NCI-H510A treated with DMSO at 0.1 percent for 48 hours (cell line): ENCODE measurements at regions not wholly inside any gene's neighbourhood (a gene's known extent, or its start where the extent isn't known, plus 50 kb on each side); places are given as distances from the start of the nearest gene placed in this dataset.
"Not testable (repeated sequence)": the region's sequence is repeated elsewhere in the genome, so short reads cannot be mapped to it uniquely, and the experiment has no call there.

Source experiments
- DNase-seq: peaks from one replicate; lab custom pipeline; 2025; lab: John Stamatoyannopoulos, UW

GRCh38 chr16:75837264-75837663, 111.0 kb upstream of the CPHXL start:
- DNase-seq = no peak

- no peak for DNase-seq
These were observed 111.4 kb upstream of the CPHXL start for GRCh38 chr16:75837681-75838080.

- no peak for DNase-seq
These were observed 115.2 kb upstream of the CPHXL start for GRCh38 chr16:75841517-75841916.

DNA sequence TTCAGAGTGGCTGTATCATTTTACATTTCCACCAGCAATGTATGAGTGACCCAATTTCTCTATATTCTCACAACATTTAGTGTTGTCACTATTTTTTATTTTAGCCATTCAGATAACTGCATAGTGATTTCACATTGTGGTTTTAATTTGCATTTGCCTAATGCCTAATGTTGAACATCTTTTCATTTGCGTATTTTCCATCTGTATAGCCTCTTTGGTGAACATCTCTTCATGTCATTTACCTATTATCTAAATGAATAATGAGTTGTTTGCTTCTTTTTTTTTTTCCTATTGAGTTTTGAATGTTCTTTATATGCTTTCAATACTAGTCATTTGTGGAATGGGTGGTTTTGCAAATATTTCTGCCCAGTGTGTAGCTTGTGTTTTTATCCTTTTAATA, 120.9 kb upstream of the CPHXL start:
- no peak for DNase-seq

- no peak for DNase-seq
These were observed 127.9 kb upstream of the CPHXL start for GRCh38 chr16:75854152-75854551.

- DNase-seq = peak; percentile 46
These were observed 134.2 kb upstream of the CPHXL start for GRCh38 chr16:75860326-75861053.

GRCh38 chr16:75861311-75862097, 135.2 kb upstream of the CPHXL start:
- no peak for DNase-seq

- no peak for DNase-seq
These were observed 135.8 kb upstream of the CPHXL start for GRCh38 chr16:75862098-75862386.

DNA sequence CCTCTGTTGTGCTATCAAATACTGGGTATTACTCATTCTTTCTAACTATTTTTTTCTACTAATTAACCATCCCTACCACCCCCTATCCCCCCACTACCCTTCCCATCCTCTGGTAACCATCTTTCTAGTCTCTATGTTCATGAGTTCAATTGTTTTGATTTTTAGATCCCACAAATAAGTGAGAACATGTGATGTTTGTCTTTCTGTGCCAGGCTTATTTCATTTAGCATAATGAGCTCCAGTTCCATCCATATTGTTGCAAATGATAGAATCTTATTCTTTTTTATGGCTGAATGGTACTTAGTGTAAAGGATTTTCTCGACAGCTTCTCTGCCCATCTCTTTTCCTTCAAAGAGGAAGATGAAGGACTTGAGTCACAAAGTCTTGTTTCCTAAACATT, 138.0 kb upstream of the CPHXL start:
- no peak for DNase-seq

DNA sequence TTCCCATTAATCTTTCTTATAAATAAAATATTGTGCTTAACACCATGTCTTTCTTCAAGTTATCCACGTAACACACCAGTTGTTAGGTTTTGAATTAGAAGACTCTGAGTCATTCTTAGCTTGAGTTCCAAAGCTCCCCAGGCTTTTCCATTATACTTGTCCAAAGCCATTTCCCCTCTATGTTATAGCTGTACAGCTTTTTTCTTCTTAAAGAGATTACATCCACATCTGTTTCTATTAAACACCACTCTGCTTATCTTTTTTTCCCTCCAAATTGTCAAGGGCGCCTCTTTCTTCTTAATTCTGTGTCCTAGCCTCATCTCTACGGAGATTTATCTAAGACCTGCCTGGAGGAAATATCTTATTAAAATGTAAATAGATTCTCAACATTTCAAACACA, 139.4 kb upstream of the CPHXL start:
- no peak for DNase-seq

DNA sequence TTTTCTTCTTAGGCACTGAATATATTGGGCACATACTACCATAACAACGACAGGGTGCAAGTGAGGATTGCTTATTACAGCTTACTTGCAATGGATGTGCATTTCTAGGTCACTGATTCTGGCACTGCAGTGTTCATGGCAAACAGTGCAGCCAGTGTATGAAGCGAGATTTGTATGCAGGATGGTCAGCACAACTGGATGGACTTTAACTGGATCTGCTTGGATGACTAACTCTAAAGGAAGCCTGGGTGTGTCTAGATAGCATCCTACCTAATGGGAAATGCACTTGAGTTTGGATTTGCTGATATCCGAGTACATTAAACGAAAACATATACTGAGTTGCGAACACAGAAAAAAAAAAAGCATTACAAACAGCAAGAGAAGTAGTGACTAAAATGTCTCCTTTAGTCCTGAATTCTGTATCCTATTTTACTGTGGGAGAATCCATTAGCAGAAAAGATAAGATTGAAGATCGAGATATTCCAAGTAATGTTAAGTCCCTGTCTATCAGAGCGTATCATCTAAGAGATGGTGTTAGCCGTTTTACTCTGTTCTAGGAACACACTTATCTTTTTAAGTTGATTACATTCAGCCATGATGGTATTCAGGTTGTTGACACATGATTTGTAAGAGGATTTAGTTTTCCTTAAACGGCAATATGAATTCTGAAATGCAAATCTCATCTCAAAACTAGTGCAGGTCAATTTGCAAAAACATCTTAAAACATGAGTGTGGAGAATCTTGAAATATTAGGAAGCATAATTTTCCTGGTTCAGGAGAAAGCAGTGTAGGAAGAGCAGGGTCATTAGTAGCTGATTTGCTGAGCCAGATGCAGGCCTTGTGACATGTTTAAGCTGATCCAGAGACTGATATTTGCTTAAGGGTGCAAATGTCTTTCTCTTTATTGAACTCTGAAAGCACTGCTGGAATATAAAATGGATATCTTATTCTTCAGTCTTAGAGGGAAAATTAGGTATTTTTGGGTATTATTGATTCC, 142.6 kb upstream of the CPHXL start:
- no peak for DNase-seq

- not testable (repeated sequence) for DNase-seq
These were observed 155.0 kb upstream of the CPHXL start for GRCh38 chr16:75881280-75881679.

DNA sequence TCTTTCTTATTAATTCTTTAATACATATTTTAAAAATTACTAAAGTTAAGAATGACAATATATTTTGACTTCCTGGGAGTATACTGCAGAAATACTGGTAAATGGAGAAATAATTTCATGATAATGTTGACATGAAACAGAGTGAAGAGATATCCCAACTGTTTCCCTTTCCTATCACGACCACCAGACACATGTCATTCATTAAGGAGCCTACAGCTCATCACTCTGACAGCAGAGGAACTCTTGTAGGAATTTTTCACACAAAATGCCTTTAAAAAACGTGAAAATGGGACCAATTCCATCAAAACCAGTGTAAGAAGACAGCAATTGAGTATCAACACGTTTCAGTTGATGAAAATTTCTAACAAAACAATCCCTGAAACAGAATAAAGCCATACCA, 172.9 kb upstream of the CPHXL start:
- no peak for DNase-seq

DNA sequence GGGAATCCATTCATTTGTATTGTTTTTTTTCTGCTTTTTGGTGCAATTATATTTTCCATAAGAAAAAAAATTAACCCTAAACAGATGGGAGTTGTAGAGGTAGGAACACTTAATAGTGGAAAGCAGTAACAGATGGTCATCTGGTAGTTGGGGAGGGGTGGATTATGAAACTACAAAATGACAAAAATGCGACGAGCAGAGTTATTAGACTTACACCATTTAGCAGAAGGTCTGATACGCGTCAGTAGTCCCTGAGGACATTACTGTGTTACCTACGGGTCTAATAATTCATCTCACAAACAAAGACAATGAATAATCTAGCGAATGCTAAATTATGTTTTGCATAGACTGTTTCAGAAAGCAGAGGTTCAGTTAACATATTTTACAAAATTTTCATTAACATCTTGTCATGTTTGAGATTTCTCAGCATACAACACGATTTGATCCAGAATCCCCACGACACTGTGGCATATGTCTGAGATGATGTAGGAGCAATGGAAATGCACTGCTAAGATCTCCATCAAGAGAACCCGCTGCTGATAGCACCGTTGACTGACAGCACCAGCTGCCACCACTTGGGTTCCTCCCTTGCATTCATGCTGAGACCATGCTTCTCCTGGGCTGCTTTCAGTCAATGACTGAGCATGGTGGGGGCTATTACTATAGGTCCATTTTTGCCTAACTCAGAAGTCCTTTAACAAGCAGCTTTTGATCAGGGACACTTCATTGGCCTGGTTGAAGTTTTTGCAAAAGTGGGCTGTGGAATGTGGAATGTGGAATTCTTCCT, 182.2 kb upstream of the CPHXL start:
- DNase-seq = no peak

GRCh38 chr16:75909746-75910145, 183.5 kb upstream of the CPHXL start:
- no peak for DNase-seq

GRCh38 chr16:75911896-75912295, 185.6 kb upstream of the CPHXL start:
- DNase-seq = no peak

- DNase-seq = no peak
These were observed 187.7 kb upstream of the CPHXL start for GRCh38 chr16:75913958-75914357.

- no peak for DNase-seq
These were observed 190.2 kb upstream of the CPHXL start for GRCh38 chr16:75916451-75916850.

DNA sequence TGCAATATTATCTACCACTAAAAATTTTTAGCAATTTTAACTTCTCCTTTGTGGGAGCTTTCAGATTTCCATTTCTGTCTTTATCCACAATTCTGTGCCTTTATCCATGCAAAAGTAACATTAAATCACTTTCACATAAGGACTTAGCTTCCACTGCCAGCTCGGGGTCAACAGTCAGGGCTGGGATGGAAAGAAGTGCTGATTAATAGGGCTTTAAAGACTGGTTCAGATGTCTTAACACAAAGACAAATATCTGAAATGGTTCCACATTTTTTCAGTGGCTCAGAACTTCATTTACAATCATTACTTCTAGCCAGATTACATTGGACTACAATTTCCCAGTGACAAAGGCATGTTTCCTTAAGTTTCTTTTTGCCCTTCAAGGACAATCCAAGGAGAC, 191.8 kb upstream of the CPHXL start:
- no peak for DNase-seq

- DNase-seq = no peak
These were observed 193.4 kb upstream of the CPHXL start for GRCh38 chr16:75919664-75920063.

DNA sequence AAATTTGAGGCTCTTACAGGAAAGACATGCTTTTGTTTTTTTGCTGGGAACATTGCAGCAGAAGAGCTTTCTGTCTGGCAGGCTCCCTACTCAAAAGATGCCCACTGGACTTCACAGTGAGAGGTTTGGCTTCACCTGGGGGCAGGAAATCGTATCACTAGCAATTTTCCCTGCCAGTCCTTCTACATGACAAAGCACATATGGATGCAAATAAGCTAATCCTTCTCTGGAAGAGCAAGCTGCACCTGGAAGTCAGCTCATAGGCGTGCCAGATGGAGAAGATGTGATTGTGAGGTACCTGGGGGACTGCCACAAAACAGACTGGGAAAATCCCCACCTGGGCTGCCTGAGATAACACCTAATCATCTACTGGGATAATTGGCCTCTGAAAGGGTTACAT, 195.0 kb upstream of the CPHXL start:
- no peak for DNase-seq

GRCh38 chr16:75922250-75922649, 196.0 kb upstream of the CPHXL start:
- no peak for DNase-seq
